HT-29 (cell line): ENCODE measurements at regions not wholly inside any gene's neighbourhood (a gene's known extent, or its start where the extent isn't known, plus 50 kb on each side); places are given as distances from the start of the nearest gene placed in this dataset.
"Not testable (repeated sequence)": the region's sequence is repeated elsewhere in the genome, so short reads cannot be mapped to it uniquely, and the experiment has no call there.

Experiments
- DNase-seq: peaks from one replicate; pipeline ENCODE4 v3.0.0-alpha.2; 2015; ENCODE audit warnings: low spot score

DNA sequence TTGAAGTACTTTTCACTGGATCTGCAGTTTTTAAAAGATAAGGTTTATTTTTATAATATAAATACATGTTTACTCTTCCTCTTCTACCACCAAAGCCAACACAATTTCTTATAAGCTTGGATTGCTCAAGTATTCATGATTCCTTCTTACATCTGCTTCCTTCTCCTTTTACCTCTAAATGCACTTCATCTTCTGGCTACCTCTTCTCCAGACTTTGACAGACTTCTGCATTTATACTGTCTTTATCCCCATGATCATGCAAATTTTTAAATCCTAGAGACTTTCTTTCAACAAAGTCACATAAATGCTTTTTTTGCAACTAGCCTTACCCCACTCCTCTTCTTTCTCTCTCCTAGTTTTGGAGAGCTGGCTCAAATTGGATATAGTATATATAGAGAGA is 142.9 kb downstream of the TFAP2B start:
- no peak for DNase-seq

DNA sequence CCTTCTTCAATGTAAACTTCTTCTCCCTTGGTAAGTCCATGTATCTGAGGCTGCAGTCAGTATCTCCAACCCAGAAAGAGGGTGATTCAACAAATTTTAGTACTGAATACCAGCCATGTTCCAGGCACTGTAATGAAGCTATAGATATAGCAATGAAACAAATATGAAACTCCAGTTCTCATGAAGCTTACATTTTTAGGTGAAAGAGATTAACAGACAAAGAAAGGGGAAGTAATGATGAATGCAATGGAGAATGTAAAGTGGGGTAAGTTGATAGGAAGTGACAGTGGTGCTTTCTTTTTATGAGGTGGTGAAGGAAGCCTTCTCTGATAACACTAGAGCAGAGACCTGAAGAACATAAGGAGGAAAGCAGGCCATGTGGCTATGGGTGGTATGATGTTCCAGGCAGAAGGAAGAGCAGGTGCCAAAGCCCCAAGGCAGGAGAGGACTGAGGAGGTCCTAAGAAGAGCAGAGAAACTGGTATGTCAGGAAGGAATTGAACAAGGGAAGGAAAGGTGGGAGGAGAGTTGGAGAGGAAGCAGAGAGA is 143.6 kb downstream of the TFAP2B start:
- DNase-seq: no peak

DNA sequence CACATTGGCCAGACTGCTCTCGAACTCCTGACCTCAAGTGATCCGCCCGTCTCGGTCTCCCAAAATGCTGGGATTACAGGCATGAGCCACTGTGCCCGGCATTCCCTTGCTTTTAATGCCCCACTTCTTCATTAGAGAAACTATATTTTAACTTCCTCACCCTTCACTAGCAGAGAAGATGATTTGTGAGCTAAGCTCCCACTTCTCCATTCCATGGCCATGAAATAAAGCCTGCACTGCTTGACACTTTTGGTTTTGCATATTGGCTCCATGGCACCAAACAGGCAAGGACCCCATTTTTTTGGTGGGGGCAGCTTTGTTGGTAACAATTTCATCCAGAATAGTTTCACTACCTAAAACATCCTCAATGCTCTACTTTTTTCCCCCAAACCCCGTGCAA is 145.3 kb downstream of the TFAP2B start:
- no peak for DNase-seq

DNA sequence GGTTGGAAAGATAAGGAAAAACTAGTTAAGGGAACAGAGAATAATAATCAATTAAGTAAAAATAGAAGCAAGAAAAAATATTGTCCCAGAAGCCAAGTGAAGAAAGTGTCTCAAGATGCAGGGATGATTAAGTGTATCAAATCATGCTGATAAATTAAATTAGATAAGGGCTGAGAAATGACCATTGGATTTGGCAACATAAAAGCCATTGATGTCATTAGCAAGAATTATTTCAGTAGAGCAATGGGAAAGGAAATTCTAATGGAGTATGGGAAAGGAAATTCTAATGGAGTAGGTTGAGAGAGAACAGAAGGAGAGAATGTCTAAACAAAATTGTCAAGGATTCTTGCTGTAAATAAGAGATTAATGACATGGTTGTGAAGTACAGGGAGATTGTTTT is 146.8 kb downstream of the TFAP2B start:
- DNase-seq: no peak

DNA sequence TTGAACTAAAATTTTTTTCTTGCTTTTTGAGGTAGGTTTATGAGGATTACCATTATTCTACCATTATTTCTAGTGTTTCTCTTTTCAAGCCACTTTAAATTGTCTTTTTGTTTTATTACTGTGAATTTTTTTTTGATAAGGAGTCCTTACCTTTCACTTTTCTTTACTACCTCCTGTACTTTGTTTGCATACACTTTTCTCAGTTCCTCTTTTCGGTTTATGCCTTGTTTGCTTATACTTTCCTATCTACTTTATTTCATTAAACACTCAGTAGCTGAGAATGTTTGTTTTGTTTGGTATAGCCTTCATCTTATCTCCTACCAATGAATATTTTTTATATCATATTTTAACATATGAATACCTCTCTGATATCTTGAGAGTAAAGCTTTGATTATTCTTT is 147.9 kb downstream of the TFAP2B start:
- no peak for DNase-seq

DNA sequence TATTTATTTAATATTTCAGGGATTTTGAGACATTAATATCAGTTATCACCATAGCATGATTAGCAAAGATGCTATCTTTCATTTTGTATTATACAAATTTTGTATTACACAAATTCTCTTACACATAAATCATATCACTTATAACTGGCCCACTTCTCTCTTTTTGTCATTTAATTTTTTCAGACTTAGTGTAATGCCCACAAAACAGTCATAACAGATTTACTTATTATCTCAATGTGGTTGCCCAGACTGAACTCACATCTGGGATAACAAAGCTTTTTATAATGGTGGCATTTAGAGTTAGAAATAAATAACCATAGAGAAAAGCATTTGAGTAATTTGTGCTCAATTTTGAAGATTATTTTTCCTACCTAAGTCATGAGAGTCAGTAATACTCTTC is 148.3 kb downstream of the TFAP2B start:
- DNase-seq: no peak

DNA sequence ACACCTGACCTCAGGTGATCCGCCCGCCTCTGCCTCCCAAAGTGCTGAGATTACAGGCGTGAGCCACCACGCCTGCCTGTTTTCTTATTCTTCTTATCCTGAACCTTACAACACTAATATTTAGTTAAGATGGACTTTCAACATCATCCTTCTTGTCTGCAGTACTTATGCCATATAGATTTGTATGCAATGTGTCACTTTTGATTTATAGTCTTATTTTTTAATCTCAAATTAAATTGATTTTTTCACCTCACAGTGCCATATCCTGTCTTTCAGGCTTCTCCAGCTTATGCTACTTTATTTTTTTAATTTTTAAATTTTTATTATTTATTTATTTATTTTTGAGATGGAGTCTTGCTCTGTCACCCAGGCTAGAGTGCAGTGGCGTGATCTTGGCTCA is 149.6 kb downstream of the TFAP2B start:
- DNase-seq: not testable (repeated sequence)

DNA sequence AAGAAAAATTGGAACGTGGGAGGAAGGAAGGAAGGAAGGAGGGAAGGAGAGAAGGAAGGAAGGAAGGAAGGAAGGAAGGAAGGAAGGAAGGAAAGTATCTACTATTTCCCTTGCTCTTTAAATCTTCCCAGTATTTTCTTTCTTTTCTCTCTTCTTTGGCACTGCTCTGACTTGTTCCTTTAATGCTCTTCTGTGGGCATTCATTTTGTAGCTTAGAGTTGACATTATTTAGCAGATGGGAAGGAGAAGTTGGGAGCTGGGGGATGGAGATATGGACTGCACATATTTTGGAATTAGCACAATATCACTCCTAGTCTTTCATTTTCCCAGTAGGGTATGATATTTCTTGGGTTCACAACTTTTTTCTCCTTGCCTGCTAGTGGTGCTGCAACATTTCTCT is 152.2 kb downstream of the TFAP2B start:
- no peak for DNase-seq

DNA sequence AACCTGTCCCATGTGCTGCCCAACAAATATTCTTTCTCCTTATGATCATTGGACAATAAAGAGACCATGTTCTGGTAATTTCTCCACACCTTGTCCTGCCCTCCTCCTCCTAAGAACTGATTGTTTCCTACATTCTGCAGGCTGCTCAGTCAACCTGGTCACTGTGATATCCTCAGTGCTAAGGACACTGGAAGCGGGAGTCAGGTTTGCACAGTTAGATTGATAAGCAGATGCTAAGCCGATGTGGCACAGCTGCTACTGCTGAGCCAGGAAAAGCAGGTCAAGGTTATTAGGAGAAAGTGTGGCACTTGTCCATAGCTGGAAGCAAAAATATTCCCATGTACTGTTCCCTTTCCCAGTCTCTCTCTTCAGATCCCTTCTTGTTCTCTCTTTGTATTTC is 154.8 kb downstream of the TFAP2B start:
- DNase-seq: no peak

DNA sequence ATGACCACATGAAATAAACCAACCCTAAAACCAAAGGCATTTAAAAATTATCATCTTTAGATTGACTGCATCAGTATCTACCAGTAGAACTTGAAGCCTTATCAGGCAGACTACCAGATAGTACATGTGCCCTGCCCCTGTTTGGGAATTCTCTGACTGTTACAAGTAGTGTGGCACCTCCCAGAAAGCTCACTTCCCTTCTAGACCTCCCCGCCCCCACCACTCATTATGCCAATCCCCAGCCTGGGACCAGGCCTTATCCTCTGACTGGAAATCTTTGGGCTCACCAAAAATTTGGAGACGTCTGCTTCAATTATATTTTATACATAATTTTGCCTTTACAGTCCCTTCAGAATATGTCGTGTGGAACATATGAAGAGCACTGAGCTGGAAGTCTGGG is 155.6 kb downstream of the TFAP2B start:
- no peak for DNase-seq

DNA sequence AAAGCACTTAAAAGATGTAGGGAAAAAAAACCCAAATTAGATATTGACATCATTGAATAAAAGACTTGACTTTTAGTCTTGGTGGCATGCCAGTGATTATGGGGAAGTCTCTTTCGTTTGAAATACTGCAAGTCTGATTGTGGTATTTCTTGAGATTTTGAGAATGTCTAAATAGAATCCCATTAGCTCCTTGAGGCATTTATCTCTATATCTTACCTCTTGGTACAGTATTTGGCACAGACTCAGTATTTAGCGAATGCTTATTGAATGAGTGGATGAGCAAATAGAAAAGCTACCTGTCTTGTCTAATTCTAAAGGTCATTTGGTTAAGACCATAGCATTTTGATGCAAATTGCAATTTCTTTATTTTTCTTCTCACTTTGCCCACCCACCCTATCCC is 156.5 kb downstream of the TFAP2B start:
- DNase-seq: no peak

DNA sequence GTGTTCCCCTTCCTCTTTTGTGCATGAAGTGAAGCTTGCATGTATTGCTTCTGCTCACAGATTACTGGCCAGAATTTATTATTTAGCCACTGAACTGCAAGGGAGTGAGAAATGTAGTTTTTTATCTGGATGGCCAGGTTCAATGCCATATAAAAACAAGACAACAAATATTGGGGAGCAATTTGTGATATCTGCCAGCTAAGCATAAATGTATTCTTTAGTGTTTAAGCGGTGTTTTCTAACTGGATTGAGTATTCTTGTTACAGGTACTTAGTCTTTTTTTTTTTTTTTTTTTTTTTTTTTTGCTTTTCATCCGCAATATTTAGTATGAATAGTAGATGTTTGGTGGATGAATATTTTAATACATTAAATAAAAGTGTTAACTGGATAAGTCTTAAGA is 158.2 kb downstream of the TFAP2B start:
- DNase-seq: no peak

DNA sequence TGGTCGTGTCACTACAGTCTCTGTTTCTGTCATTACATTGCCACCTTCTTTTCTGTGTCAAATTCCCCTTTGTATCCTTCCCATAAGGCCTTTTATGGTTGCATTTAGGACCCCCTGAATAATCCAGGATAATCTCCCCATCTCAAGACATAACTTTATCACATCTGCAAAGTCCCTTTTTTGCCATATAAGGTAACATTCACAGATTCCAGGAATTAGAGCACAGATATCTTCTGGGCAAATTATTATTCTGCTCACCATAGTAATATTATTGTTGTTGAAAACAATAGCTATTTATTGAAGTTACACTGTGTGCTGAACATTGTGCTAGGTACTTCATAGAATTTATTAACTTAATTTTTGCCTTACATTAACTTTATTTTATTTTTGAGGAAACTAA is 159.1 kb downstream of the TFAP2B start:
- DNase-seq: no peak

DNA sequence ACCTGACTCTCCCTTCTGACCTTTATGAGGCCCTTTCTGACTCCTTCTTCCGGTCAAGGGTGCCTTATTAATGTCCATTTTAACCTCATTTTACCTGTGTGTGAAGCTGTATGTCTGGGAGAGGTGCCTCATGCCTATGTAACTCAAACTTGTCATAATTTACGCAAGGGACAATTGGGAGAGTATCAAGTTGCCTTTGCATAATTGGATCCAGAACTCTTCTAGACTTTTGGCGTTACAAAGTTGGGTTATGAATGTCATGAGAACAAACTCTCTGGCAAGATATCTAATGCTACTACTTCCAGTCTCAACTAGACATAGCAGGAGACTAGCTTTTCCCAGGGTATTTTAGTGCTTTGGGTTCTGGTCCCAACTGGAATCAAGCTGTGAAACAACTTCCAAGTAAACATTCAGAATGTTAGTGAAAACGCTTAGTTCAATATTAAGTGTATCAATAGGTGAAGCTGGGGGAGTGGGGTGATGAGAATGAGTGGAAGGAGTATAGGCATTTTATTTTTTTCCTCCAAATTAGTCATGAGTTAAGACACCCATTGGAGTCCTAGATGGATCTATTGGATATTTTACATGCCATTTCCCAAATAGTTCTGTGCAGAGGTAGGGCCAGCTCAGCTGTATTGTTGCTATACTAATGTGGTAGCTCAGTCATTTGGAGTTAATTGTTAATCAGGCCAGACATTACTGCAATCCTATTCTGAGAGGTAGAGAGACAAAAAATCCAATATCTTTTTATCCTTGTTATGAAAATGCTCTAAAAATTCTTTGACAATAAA is 159.9 kb downstream of the TFAP2B start:
- DNase-seq: no peak

DNA sequence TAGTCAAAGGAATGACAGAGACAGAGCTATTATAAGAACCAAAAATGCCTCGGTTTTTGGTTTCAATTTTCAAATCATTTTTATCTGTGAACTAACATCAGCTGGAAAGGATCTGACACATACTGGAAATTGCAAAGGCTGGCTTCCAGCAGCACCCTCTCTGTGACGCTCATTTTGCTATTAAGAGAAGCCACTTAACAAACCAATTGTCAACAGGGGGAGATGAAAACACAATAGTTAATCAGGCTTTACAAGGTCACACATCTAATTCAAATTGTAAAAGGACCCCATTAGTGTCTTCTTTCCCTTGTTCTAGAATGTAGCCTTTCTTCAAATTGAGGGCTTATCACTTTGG is 160.5 kb downstream of the TFAP2B start:
- no peak for DNase-seq

DNA sequence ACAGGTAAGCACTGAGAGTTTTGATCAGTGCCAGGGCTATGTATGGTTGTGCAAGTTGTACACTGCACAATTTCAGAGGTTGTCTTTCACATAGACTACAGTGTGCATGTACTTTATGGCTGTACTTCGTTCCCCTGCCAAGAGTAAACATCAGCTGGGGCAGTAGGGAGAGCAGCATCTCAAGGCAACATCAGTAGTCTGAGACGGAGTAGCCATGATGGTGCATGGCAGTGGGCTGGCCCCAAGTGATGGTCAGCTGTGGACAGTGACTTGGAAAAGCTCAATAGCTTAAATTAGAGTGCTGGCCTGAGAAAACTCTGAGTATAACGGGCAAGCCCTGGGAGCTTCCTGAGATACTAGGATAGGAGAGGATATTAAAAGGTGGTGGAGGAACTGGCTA is 165.5 kb downstream of the TFAP2B start:
- no peak for DNase-seq

DNA sequence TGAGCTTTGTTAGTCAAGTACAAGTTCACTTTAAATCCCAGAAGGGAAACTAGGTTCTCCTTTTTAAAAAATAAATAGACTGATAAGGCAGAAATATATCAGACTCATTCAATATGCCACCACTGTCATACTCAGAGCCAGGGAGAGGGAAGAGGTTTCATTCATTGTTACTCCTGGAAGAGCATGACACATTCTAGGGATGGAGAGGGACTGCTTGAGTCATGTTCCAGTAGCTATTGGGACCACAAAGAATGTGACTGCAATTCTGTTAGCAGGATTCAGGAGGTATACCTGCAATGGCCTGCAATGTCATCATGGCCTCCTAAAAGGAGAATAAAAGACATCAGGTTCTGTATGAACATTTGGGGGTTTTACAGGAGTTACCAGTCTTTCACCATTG is 167.6 kb downstream of the TFAP2B start:
- no peak for DNase-seq

DNA sequence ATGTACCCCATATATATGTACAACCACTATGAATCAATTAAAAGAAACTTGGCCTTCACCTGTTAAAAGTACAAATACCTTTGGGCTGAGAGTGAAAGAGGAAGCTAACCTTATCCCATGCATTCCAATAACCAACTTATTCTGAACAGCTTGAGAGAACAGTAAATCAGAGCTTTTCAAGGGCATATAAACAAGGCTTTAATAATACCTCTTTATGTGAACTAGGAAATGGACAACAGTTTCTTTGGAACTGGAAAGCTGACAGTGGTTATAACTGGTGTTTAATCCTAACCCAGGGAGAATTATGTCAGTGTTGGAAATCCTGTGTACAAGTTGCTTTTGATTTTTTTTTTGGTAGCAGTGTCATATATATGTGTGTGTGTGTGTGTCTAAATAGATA is 170.5 kb downstream of the TFAP2B start:
- DNase-seq: no peak

DNA sequence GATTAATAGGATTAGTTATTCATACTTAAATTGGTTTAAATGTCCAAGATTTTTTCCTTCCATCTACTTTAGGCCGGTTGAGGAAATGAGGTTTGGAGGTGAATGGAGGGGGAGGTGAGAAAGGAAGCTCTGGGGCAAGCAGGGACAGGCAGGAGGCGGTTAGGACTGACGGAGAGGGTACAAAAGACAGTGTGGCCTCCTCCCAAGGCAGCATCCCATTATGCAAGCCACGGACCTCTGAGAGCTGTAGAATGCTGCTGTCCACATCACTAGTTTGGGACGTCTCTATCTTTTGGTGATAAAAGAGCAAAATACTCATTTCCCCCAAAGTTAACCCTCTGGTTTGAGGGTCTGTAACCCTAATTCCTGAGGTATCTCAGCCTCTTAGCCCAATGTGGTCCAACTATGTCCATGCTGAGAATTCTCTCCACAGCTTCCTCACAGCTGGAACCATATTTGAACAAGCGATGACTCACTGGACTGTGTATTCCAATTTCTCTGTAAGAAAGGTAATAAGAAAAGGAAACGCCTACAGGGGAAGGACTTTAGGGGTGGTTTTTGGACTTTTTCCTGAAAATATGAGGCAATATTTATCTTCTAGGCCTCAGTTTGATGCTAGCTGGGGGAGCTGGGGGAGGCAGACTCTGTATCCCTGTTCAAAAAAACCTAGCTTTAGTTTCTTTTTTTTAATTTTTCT is 172.2 kb downstream of the TFAP2B start:
- peak; percentile 22 for DNase-seq

DNA sequence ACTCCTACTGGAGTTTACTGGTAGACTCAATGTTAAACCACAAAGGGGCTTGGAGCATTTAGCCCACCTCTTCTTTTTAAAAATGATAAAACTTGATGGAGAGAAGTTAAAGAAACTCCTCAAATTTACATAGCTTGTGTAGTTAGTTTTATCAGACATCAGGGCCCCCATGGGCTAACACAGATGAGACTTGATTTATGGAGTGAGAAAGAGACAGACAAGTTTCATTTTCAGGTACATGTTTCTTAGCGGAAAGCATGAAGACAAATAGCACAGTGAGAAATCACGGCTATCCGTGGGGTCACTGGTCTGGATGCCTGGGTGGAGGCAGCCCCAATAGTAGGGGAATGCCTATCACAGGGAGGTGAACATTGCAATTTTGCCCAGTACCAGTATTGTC is 173.6 kb downstream of the TFAP2B start:
- DNase-seq: no peak

DNA sequence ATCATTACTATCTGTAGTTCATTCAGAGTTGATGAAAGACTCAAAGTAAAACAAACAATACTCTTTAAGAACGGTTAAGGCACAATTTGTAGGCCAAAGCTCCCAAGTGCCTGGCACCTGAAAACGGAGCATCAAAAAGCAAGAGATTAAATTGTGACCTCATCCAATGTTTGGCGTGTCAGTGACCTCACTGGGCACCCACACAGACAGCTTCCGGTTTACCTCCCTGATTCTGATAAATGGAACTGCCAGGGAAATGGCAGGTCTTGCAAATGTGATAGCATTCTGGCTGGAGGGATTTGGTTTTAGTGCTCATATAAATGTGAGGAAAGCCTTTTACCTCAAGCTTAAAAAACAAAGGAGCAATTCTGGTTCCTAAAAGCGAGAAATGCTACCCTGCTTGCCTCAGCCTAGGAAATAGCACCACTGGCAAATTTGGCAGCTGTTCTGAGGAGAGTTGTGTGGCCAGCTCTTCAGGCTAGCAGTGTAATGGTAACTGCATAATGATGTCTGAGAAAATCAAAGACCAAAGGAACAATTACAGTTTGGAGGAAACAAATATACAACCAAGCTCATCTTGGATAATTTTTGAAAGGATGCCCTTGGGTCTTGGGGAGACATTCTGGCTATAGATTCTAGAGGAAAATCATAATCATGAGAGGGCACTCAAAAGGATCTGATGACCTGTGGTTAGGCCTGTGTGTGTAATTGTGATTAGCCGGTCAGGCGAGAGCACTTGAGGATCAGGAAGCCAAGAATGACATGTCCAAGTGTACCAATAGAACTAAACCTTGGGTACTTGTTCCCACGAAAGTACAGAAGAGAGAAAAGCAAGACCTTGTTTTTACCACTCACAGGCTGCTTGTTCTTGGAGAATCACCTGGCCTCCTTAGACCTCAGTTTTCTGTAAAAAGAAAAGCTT is 174.3 kb downstream of the TFAP2B start:
- DNase-seq: no peak
